Mucosa of descending colon (tissue), 3 donors: ENCODE measurements at regions not wholly inside any gene's neighbourhood (a gene's known extent, or its start where the extent isn't known, plus 50 kb on each side); places are given as distances from the start of the nearest gene placed in this dataset.

Experiments
- ATAC-seq: fragments of 200-7000 bp; cut with Tn5 transposase; one replicate; pipeline ENCODE4 v1.9.1; 2020; ENCODE audit warnings: mild to moderate bottlenecking, moderate library complexity
- DNase-seq, 3 donors: peaks; one replicate each; pipeline ENCODE4 v3.0.0-alpha.2; 2020
- H3K36me3 ChIP-seq: fragments of 200-600 bp; one replicate; pipeline ENCODE4 v1.8.0; 2021; ENCODE audit warnings: low read depth, mild to moderate bottlenecking
- H3K4me1 ChIP-seq: fragments of 200-600 bp; one replicate; pipeline ENCODE4 v1.8.0; 2021; ENCODE audit warnings: low read depth, mild to moderate bottlenecking
- H3K4me3 ChIP-seq: fragments of 200-600 bp; one replicate; pipeline ENCODE4 v1.8.0; 2021; ENCODE audit warnings: mild to moderate bottlenecking
- H3K9me3 ChIP-seq: fragments of 200-600 bp; one replicate; pipeline ENCODE4 v1.8.0; 2021; ENCODE audit warnings: mild to moderate bottlenecking
- intact Hi-C, 2 donors: fragments of 100-400 bp; cut with DNase I in 1 of 2; cut with micrococcal nuclease in 1 of 2; formaldehyde crosslinking; loops; one replicate each; pipeline versions ENCODE4 v1.11.0 to v1.11.1; 2022; cut with DNase I, micrococcal nuclease
- TF ChIP-seq, protein P1 (sequence below): fragments of 200-600 bp; IDR thresholded peaks from one replicate; pipeline ENCODE4 v1.8.0; 2022; ENCODE audit warnings: antibody characterized with exemption, mild to moderate bottlenecking
- donor health status: DM: no; HTN: no; CAD: no; lungs with moderate emphysema.
- donor health status: DM: no; HTN: no; CAD: no.
- donor health status: DM: no; HTN: yes; CAD: no.

DNA sequence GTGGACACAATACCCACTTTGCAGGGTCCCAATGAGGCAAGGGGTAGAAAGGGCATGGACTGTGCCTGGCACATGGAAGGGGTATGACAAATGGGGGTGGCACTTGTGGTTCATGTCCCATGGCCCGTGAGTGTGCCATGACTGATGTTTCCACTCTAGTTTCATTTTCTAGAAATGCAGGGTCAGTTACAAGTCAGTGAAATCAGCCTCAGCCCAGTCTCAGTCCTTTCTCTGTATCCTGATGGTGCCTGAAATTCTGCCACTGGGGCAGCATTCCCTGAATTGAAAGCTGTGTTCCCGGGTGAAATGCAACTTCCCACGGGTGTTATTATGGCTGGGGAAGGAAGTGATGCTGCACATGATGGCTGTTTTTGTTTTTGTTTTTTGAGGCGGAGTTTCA lies 110.8 kb upstream of the ZBTB40 start:
- no peaks in the 10 kb centered on the region for H3K9me3 ChIP-seq
- no peaks in the 10 kb centered on the region for H3K36me3 ChIP-seq
- intact Hi-C loops = no loop called here
- TF ChIP-seq, protein P1, sequence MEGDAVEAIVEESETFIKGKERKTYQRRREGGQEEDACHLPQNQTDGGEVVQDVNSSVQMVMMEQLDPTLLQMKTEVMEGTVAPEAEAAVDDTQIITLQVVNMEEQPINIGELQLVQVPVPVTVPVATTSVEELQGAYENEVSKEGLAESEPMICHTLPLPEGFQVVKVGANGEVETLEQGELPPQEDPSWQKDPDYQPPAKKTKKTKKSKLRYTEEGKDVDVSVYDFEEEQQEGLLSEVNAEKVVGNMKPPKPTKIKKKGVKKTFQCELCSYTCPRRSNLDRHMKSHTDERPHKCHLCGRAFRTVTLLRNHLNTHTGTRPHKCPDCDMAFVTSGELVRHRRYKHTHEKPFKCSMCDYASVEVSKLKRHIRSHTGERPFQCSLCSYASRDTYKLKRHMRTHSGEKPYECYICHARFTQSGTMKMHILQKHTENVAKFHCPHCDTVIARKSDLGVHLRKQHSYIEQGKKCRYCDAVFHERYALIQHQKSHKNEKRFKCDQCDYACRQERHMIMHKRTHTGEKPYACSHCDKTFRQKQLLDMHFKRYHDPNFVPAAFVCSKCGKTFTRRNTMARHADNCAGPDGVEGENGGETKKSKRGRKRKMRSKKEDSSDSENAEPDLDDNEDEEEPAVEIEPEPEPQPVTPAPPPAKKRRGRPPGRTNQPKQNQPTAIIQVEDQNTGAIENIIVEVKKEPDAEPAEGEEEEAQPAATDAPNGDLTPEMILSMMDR = no peak
- no peaks in the 10 kb centered on the region for H3K4me1 ChIP-seq
- ATAC-seq = no peak
- no peak overlapping the region for H3K4me3 ChIP-seq
- no peak for DNase-seq

DNA sequence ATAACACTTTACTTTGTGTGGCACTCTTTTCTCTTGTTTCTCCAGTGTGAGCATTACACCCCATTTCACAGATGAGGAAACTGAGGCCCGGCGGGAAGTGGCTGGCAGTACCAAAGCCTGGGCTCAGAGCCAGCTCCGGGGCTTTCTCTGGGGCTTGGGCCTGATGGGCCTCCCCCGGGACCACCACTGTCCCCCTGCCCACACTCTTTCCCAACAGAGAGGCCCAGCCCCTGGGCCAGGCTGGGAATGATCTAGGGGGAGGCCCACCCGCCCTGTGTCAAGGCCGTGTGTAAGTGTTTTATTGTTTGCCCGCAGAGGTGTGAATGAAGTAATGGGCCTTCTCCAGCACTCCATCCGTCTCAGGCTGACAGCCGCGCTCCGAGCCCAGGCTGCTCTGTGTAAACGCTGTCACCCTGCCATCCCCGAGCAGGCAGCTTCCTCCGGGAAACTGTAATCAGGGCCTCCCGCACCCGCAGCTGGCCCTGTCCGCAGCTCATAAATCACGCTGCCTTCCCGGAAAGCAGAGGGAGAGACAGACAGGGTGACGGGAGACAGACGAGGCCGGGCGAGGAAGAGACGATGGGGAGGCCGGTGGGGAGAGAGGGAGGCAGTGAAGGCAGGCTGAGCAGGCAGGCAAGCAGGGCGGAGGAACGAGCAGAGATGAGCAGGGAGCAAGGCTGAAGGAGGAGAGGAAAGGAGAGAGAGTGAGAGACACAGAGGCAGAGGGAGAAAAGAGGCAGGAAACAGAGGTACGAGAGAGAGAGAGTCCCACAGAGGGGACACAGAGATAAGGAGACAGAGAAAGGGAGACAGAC lies 109.7 kb upstream of the ZBTB40 start:
- DNase-seq = peak in 2 of 3 donors; percentile 19 to 51
- ATAC-seq = peak; percentile 70
- intact Hi-C loops = no loop called here
- Histone ChIP-seq H3K9me3 (no peaks in the 10 kb centered on the region), H3K36me3 (no peaks in the 10 kb centered on the region), H3K4me1 (no peaks in the 10 kb centered on the region), H3K4me3 (no peak overlapping the region)
- TF ChIP-seq, protein P1 = no peak

DNA sequence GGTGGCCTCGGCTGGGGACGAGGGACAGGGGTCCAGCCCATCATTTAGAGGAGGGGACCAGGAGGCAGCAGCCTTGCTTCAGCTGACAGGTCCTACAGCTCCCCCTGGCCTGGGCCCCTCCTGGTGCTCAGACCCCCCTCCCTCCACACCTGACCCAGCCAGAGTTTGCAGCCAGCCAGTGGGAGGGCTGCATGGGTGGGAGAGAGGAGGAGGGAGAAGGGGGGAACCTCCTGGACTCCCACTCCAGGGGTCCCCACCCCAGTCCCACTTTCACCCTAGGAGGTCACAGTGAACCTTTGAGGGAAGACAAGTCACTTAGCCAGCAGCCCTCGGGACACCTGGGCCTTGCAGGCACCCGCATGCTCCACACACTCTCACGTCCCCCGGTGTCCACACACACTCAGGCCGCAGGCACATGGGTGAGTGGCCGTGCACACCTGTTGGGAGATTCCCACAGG lies 108.9 kb upstream of the ZBTB40 start:
- TF ChIP-seq, protein P1 = no peak
- Histone ChIP-seq H3K4me3 (no peak overlapping the region), H3K9me3 (no peaks in the 10 kb centered on the region), H3K4me1 (no peaks in the 10 kb centered on the region), H3K36me3 (no peaks in the 10 kb centered on the region)
- DNase-seq (no peak), ATAC-seq (no peak)
- intact Hi-C loops = no loop called here

DNA sequence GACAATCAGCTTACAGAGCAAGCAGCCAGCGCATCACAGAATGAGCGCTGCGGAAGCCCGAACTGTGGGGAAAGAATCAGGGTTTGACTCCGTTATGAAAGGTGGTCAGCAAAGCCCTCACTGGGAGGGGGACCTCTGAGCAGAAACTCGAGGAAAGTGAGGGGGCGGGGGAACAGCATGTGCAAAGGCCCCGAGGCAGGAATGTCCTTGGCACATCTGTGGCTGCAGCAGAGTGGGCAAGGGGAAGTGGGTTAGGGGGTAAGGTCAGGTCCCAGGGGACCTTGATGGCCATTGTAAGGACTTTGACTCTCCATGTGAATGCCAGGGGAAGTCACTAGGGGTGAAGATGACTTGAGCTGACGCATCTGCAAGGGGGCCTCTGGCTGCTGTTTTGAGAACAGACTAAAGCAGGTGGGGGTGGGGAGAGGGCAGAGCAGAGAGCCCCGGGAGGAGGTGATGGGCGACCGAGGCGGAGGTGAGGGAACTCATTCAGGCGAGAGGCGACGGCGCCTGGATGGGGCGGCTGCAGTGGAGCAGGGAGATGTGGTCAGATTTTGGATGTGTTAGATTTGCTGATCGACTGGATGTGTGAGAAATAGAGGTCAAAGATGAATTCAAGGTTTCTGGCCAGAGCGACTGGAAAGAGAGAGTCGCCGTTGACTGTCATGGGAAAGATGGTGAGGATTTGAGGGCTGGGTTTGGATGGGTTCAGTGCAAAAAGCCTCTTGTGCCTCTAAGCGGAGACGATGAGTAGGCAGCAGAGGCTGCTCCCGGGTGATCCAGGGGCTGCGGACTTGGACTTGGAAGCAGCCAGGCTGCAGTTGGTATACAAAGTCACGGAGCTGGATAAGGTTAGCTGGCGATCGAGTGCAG lies 108.0 kb upstream of the ZBTB40 start:
- Histone ChIP-seq H3K9me3 (no peaks in the 10 kb centered on the region), H3K4me1 (no peaks in the 10 kb centered on the region), H3K36me3 (no peaks in the 10 kb centered on the region), H3K4me3 (no peak overlapping the region)
- DNase-seq = no peak
- TF ChIP-seq, protein P1 = no peak
- ATAC-seq = no peak
- intact Hi-C loops = no loop called here

DNA sequence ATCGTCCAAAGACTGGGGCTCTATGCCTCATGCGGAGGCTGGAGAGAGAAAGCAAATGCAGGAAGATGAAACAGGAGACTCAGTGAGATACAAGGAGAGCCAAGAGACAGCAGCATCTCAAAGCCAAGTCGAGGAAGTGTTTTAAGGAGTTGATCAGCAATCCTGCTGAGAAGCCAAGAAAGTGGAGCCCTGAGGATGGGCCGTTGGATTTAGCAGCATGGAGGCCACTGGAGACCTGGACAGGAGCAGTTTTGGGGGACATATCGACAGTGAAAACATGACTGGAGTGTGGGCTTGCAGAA lies 107.4 kb upstream of the ZBTB40 start:
- ATAC-seq = no peak
- Histone ChIP-seq H3K9me3 (no peaks in the 10 kb centered on the region), H3K4me3 (no peak overlapping the region), H3K4me1 (no peaks in the 10 kb centered on the region), H3K36me3 (no peaks in the 10 kb centered on the region)
- TF ChIP-seq, protein P1 = no peak
- DNase-seq = no peak
- intact Hi-C loops = no loop called here
